Heart left ventricle (tissue), 16 donors: ENCODE measurements at regions not wholly inside any gene's neighbourhood (a gene's known extent, or its start where the extent isn't known, plus 50 kb on each side); places are given as distances from the start of the nearest gene placed in this dataset.

ENCODE experiments used
- ATAC-seq, 4 donors: fragments of 200-7000 bp; cut with Tn5 transposase; one replicate each; pipeline ENCODE4 v1.9.1; 2020 to 2022; ENCODE audit warnings: moderate library complexity in 4 of 4, mild to moderate bottlenecking in 3 of 4, moderate number of reproducible peaks in 1 of 4
- DNase-seq, 5 donors: peaks; one replicate each; pipeline ENCODE4 v3.0.0-alpha.2; 2020
- H3K27ac ChIP-seq, 12 donors: fragments of 200-600 bp; sonication (generic) in 4 of 12; one replicate each; pipeline versions ENCODE4 v1.5.0 to v1.8.0; 2016 to 2022; ENCODE audit warnings: mild to moderate bottlenecking in 2 of 12
- H3K27me3 ChIP-seq, 9 donors: fragments of 200-600 bp; sonication (generic) in 2 of 9; one replicate each; pipeline versions ENCODE4 v1.5.1 to v1.8.0; 2016 to 2022; ENCODE audit warnings: mild to moderate bottlenecking in 3 of 9
- H3K36me3 ChIP-seq, 9 donors: fragments of 200-600 bp; sonication (generic) in 2 of 9; one replicate each; pipeline versions ENCODE4 v1.5.0 to v1.8.0; 2018 to 2022; ENCODE audit warnings: mild to moderate bottlenecking in 2 of 9
- H3K4me1 ChIP-seq, 12 donors: fragments of 200-600 bp; sonication (generic) in 4 of 12; one replicate each; pipeline versions ENCODE4 v1.5.0 to v1.8.0; 2016 to 2022; ENCODE audit warnings: mild to moderate bottlenecking in 3 of 12
- H3K4me3 ChIP-seq, 12 donors: fragments of 200-600 bp; sonication (generic) in 4 of 12; one replicate each; pipeline versions ENCODE4 v1.5.0 to v1.8.0; 2017 to 2022; ENCODE audit warnings: mild to moderate bottlenecking in 9 of 12, moderate library complexity in 4 of 12
- H3K9me3 ChIP-seq, 12 donors: fragments of 200-600 bp; sonication (generic) in 4 of 12; one replicate each; pipeline versions ENCODE4 v1.5.0 to v1.8.0; 2016 to 2022; ENCODE audit warnings: mild to moderate bottlenecking in 1 of 12
- POLR2A ChIP-seq, 2 donors: fragments of 450-650 bp; IDR thresholded peaks; one replicate each; pipeline ENCODE4 v1.6.1; 2017; ENCODE audit warnings: antibody characterized with exemption in 2 of 2, mild to moderate bottlenecking in 2 of 2, moderate library complexity in 2 of 2
- WGBS, 4 donors: extraction: QIAGEN DNeasy Blood & Tissue Kit in 2 of 4; methylation state at CpG; one replicate each; pipeline versions ENCODE4 v1.1.5 to v1.1.7; 2013 to 2018; 5-methylcytosine and 5-hydroxymethylcytosine counted together
- intact Hi-C, 10 donors: fragments of 100-400 bp; cut with DNase I; formaldehyde crosslinking; loops; one replicate each; pipeline versions ENCODE4 v1.11.1 to v1.14.2; 2022
- TF ChIP-seq, protein P1 (sequence below), 12 donors: fragments of 200-600 bp; sonication (generic) in 4 of 12; IDR thresholded peaks; one replicate each; pipeline versions ENCODE4 v1.5.0 to v1.8.0; 2018 to 2022; ENCODE audit warnings: antibody characterized with exemption in 12 of 12, mild to moderate bottlenecking in 5 of 12
- donor health status: ischemic (EF 13 %, LVEDD 7.1; RV severe dilation, severe dysfunction).
- donor health status: healthy with polysubstance abuse.
- donor health status: DM: no; HTN: yes; CAD: no.
- donor health status: DM: no; HTN: no; CAD: no.
- donor health status: ischemic (EF 25% LVEDD 6.9; RV normal size, moderate dysfunction).
- donor health status: ischemic (EF 25% LVEDD 5.7; RV mildly dilated, moderate dysfunction).
- donor health status: healthy.
- donor health status: DM: yes; HTN: yes; CAD: no.
- donor health status: ischemic (EF 35%, LVEDD 5.7; RV mildly dilated, moderate dysfunction).
- donor health status: nonischemic (EF 11% LVEDD 7.7; RV severe dilation, severe dysfunction).
- donor health status: DM: yes; HTN: yes; CAD: no.
- donor health status: PGD.
- donor health status: ischemic (EF 29% LVEDD 5.4; RV normal size, mild dysfunction).
- donor health status: nonischemic (EF 23%, LVEDD 6.1; RV moderate dilation, normal function).

DNA sequence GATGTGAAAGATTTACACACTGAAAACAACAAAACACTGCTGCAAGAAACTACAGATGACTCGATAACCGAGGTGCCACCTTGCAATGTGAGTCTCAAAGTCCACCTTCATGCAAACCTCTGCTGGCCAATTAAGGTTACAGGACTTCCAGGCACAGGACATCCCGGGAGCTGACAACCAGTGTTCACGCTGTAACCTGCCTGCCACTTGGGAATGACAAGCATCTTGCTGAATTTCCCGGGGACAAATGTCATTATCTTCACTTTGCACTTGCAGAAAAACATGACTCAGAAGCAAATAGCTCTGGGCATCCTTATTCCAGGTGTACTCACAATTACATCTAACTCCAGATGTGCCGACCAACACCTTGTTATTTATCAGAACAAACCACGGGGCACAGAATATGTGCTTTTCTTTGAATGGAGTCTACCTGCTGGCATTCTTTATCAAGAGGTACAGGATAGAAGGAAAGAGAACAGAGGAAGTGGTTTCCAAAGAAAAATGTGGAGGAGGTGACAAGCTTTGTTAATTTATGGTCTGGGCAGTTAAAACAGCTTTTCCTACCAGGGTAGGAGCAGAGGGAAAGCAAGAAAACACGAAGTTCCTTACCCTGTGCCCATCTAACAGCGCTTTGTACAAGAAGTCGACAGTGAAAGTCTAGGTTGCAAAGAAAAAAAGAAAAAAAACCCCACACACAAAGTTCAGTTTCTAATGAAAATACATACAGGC, 72.3 kb downstream of the SHANK2 start:
- peaks cover 0 to 23% (median 2%) of the 10 kb centered on the region in 12 donors for H3K9me3 ChIP-seq
- ATAC-seq: no peak
- H3K27ac ChIP-seq: no peak overlapping the region
- no peaks in the 10 kb centered on the region for H3K36me3 ChIP-seq
- no peaks in the 10 kb centered on the region for H3K4me1 ChIP-seq
- WGBS, 4 donors: 56 to 63% (median 61%) methylated on average over 10 of the region's 10 CpGs
- peaks cover 0 to 9% (median 0%) of the 10 kb centered on the region in 9 donors for H3K27me3 ChIP-seq
- no peak for DNase-seq
- no peak for TF ChIP-seq POLR2A (IDR thresholded peaks at IDR 0.05)
- TF ChIP-seq, protein P1, sequence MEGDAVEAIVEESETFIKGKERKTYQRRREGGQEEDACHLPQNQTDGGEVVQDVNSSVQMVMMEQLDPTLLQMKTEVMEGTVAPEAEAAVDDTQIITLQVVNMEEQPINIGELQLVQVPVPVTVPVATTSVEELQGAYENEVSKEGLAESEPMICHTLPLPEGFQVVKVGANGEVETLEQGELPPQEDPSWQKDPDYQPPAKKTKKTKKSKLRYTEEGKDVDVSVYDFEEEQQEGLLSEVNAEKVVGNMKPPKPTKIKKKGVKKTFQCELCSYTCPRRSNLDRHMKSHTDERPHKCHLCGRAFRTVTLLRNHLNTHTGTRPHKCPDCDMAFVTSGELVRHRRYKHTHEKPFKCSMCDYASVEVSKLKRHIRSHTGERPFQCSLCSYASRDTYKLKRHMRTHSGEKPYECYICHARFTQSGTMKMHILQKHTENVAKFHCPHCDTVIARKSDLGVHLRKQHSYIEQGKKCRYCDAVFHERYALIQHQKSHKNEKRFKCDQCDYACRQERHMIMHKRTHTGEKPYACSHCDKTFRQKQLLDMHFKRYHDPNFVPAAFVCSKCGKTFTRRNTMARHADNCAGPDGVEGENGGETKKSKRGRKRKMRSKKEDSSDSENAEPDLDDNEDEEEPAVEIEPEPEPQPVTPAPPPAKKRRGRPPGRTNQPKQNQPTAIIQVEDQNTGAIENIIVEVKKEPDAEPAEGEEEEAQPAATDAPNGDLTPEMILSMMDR (IDR thresholded peaks at IDR 0.05): no peak
- intact Hi-C loops: loop anchor here in 1 of 10 donors (10.0 kb wide), 1 partner anchor 55 kb away; no protein-coding TSS in a partner anchor
- H3K4me3 ChIP-seq: no peak overlapping the region

DNA sequence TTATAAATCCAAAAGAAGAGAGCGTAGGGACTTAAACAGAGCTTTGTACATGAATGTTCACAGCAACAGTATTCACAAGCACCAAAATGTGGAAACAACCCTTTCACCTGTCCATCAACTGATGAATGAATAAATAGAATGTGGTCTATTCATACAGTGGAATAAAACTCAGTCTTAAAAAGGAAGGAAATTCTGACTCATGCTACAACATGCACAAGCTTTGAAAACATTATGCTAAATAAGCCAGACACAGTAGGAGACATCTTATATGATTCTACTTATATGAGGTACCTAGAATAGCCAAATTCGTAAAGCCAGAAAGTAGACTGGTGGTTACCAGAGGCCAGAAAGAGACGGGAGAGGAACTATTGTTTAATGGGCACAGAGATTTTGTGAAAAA, 74.3 kb downstream of the SHANK2 start:
- TF ChIP-seq, protein P1 (IDR thresholded peaks at IDR 0.05): no peak
- TF ChIP-seq POLR2A (IDR thresholded peaks at IDR 0.05): no peak
- Histone ChIP-seq H3K9me3 (peaks cover 0 to 23% (median 2%) of the 10 kb centered on the region in 12 donors), H3K27me3 (peaks cover 0 to 24% (median 0%) of the 10 kb centered on the region in 9 donors), H3K4me1 (no peaks in the 10 kb centered on the region), H3K36me3 (no peaks in the 10 kb centered on the region), H3K4me3 (no peak overlapping the region), H3K27ac (no peak overlapping the region)
- ATAC-seq (no peak), DNase-seq (no peak)
- WGBS, 4 donors: 72 to 88% (median 80%) methylated on average over 3 of the region's 3 CpGs
- intact Hi-C loops: loop anchor here in 1 of 10 donors (10.0 kb wide), 1 partner anchor 57 kb away; no protein-coding TSS in a partner anchor

DNA sequence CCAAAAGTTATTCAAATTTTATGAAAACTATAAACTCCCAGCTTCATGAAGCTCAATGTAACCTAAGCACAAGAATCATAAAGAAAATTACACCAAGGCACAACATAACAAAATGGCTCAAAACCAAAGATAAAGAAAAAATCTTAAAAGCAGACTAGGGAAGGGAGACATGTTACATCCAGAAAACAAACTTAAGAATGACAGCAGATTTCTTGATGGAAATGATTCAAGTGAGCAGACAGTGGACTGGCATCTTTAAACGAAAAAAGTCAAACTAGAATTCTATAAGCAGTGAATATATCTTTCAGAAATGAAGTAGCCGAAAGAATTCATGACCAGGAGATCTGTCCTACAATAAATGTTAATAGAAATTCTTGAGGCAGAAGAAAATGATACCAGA, 75.6 kb downstream of the SHANK2 start:
- 87 to 91% (median 89%) methylated on average over 2 of the region's 2 CpGs for WGBS, 4 donors
- DNase-seq: no peak
- H3K9me3 ChIP-seq: peaks cover 0 to 23% (median 2%) of the 10 kb centered on the region in 12 donors
- ATAC-seq: no peak
- no peak overlapping the region for H3K27ac ChIP-seq
- H3K36me3 ChIP-seq: no peaks in the 10 kb centered on the region
- TF ChIP-seq, protein P1 (IDR thresholded peaks at IDR 0.05): no peak
- no peak for TF ChIP-seq POLR2A (IDR thresholded peaks at IDR 0.05)
- no peak overlapping the region for H3K4me3 ChIP-seq
- H3K27me3 ChIP-seq: peaks cover 0 to 26% (median 3%) of the 10 kb centered on the region in 9 donors
- intact Hi-C loops: loop anchor here in 1 of 10 donors (10.0 kb wide), 1 partner anchor 58 kb away; no protein-coding TSS in a partner anchor
- H3K4me1 ChIP-seq: no peaks in the 10 kb centered on the region

DNA sequence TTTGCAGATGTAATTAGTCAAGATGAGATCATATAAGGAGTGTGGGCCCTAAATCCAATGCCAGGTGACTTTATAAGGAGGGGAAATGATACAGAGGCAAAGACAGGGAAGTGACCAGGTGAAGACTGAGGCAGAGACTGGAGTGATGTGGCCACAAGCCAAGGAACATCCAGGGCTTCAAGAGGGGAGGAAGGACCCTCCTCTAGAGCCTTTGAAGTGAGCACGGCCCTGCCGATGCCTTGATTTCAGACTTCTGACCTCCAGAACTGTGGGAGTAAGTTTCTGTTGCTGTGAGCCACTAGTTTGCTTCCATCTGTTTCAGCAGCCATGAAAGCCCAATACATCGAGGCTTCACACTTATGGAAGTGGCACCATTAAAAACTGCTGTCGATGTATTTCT, 78.7 kb downstream of the SHANK2 start:
- TF ChIP-seq POLR2A (IDR thresholded peaks at IDR 0.05): no peak
- TF ChIP-seq, protein P1 (IDR thresholded peaks at IDR 0.05): no peak
- Histone ChIP-seq H3K4me1 (no peaks in the 10 kb centered on the region), H3K27ac (no peak overlapping the region), H3K9me3 (peaks cover 0 to 23% (median 2%) of the 10 kb centered on the region in 12 donors), H3K36me3 (no peaks in the 10 kb centered on the region), H3K4me3 (no peak overlapping the region), H3K27me3 (peaks cover 0 to 32% (median 3%) of the 10 kb centered on the region in 9 donors)
- ATAC-seq (no peak), DNase-seq (no peak)
- WGBS, 4 donors: 77 to 89% (median 83%) methylated on average over 4 of the region's 4 CpGs
- intact Hi-C loops: loop anchor here in 1 of 10 donors (10.0 kb wide), 1 partner anchor 61 kb away; no protein-coding TSS in a partner anchor
